NCI-H748 (cell line): ENCODE measurements at regions not wholly inside any gene's neighbourhood (a gene's known extent, or its start where the extent isn't known, plus 50 kb on each side); places are given as distances from the start of the nearest gene placed in this dataset.
"Not testable (repeated sequence)": the region's sequence is repeated elsewhere in the genome, so short reads cannot be mapped to it uniquely, and the experiment has no call there.

Source experiments
- DNase-seq: peaks from one replicate; lab custom pipeline; 2025; ENCODE audit not compliant: unreplicated experiment; lab: John Stamatoyannopoulos, UW

GRCh38 chr15:57875347-57875746 lies 168.8 kb downstream of the POLR2M start:
- no peak for DNase-seq

- DNase-seq, result no peak
Measured at GRCh38 chr15:57878573-57878972, 172.1 kb downstream of the POLR2M start.

GRCh38 chr15:57881361-57881760 lies 174.8 kb downstream of the POLR2M start:
- no peak for DNase-seq

- DNase-seq, result no peak
Measured at GRCh38 chr15:57881972-57882371, 175.5 kb downstream of the POLR2M start.

GRCh38 chr15:57883701-57884100 lies 177.2 kb downstream of the POLR2M start:
- DNase-seq, result no peak

- DNase-seq, result no peak
Measured at GRCh38 chr15:57884936-57885335, 178.4 kb downstream of the POLR2M start.

GRCh38 chr15:57885435-57885834 lies 178.9 kb downstream of the POLR2M start:
- no peak for DNase-seq

GRCh38 chr15:57887825-57888224 lies 177.7 kb downstream of the ALDH1A2 start:
- DNase-seq, result no peak

GRCh38 chr15:57890351-57890750 lies 175.2 kb downstream of the ALDH1A2 start:
- no peak for DNase-seq

GRCh38 chr15:57890878-57891277 lies 174.6 kb downstream of the ALDH1A2 start:
- no peak for DNase-seq

- no peak for DNase-seq
Measured at GRCh38 chr15:57892181-57892580, 173.3 kb downstream of the ALDH1A2 start.

- DNase-seq, result no peak
Measured at GRCh38 chr15:57893040-57893439, 172.5 kb downstream of the ALDH1A2 start.

GRCh38 chr15:57895291-57895690 lies 170.2 kb downstream of the ALDH1A2 start:
- no peak for DNase-seq

- DNase-seq, result no peak
Measured at GRCh38 chr15:57896114-57896513, 169.4 kb downstream of the ALDH1A2 start.

- DNase-seq, result not testable (repeated sequence)
Measured at GRCh38 chr15:57896899-57897298, 168.6 kb downstream of the ALDH1A2 start.

- no peak for DNase-seq
Measured at GRCh38 chr15:57897870-57898269, 167.6 kb downstream of the ALDH1A2 start.

GRCh38 chr15:57902155-57902554 lies 163.4 kb downstream of the ALDH1A2 start:
- no peak for DNase-seq
